CD4-positive, alpha-beta T cell (primary cell): ENCODE measurements at regions not wholly inside any gene's neighbourhood (a gene's known extent, or its start where the extent isn't known, plus 50 kb on each side); places are given as distances from the start of the nearest gene placed in this dataset.

Experiments
- ATAC-seq: fragments of 200-7000 bp; cut with Tn5 transposase; one replicate; pipeline ENCODE4 v1.10.0; 2022; ENCODE audit warnings: mild to moderate bottlenecking; ENCODE audit not compliant: poor library complexity
- CTCF ChIA-PET: fragments of 350-600 bp; sonication (Branson Sonifier 250); formaldehyde crosslinking; loops from one replicate; lab custom pipeline; 2021; ENCODE audit warnings: antibody characterized with exemption, inconsistent platforms; lab: Charles Lee
- POLR2A ChIA-PET: fragments of 350-600 bp; sonication (Branson Sonifier 250); formaldehyde crosslinking; loops from one replicate; lab custom pipeline; 2021; ENCODE audit warnings: antibody characterized with exemption, inconsistent platforms; lab: Charles Lee
- DNase-seq, 14 experiments: peaks; one replicate each; pipeline ENCODE4 v3.0.0-alpha.2; 2013 to 2020; ENCODE audit warnings: mixed read lengths in 2 of 14
- H3K27ac ChIP-seq, 2 donors: one replicate each; pipeline versions ENCODE4 v1.5.1 to v1.7.0; 2013; ENCODE audit warnings: low read length in 2 of 2, low read depth in 1 of 2, mild to moderate bottlenecking in 1 of 2
- H3K27me3 ChIP-seq, 2 experiments: 1 replicate in 1 of 2; 2 replicates in 1 of 2; pipeline versions ENCODE4 v1.6.1 to v1.7.0; 2013; ENCODE audit warnings: low read length in 2 of 2, control low read depth in 1 of 2, mild to moderate bottlenecking in 1 of 2, moderate library complexity in 1 of 2; ENCODE audit not compliant: insufficient read depth in 2 of 2, control insufficient read depth in 1 of 2
- H3K36me3 ChIP-seq: one replicate; pipeline ENCODE4 v1.6.1; 2013; ENCODE audit warnings: low read length, control low read depth; ENCODE audit not compliant: insufficient read depth
- H3K4me1 ChIP-seq: one replicate; pipeline ENCODE4 v1.6.1; 2013; ENCODE audit warnings: low read length, control low read depth; ENCODE audit not compliant: insufficient read depth
- H3K4me3 ChIP-seq: one replicate; pipeline ENCODE4 v1.5.1; 2013; ENCODE audit warnings: mild to moderate bottlenecking, low read length, moderate library complexity
- H3K9me3 ChIP-seq, 2 experiments: 1 replicate in 1 of 2; 2 replicates in 1 of 2; pipeline versions ENCODE4 v1.6.1 to v1.7.0; 2013; ENCODE audit warnings: low read length in 2 of 2, mild to moderate bottlenecking in 2 of 2, control low read depth in 1 of 2, moderate library complexity in 1 of 2; ENCODE audit not compliant: control insufficient read depth in 1 of 2, insufficient read depth in 1 of 2
- H3K27ac Mint-ChIP-seq: one replicate; pipeline ENCODE4 v1.8.0; 2020; ENCODE audit warnings: mixed read lengths
- H3K27me3 Mint-ChIP-seq: one replicate; pipeline ENCODE4 v1.8.0; 2021; ENCODE audit warnings: mixed read lengths
- H3K36me3 Mint-ChIP-seq: one replicate; pipeline ENCODE4 v1.8.0; 2021; ENCODE audit warnings: low read depth, mixed read lengths
- H3K4me1 Mint-ChIP-seq: one replicate; pipeline ENCODE4 v1.8.0; 2021; ENCODE audit warnings: low read depth, mixed read lengths
- H3K4me3 Mint-ChIP-seq: one replicate; pipeline ENCODE4 v1.8.0; 2020; ENCODE audit warnings: mild to moderate bottlenecking, mixed read lengths
- H3K9me3 Mint-ChIP-seq: one replicate; pipeline ENCODE4 v1.8.0; 2020; ENCODE audit warnings: mixed read lengths
- intact Hi-C, 2 experiments: fragments of 100-400 bp; cut with DNase I in 1 of 2; cut with micrococcal nuclease in 1 of 2; formaldehyde crosslinking; loops; one replicate each; pipeline versions ENCODE4 v1.15.1 to v1.9.0; 2023 to 2025; cut with DNase I, micrococcal nuclease
- TF ChIP-seq, protein P1 (sequence below): fragments of 200-600 bp; IDR thresholded peaks from one replicate; pipeline ENCODE4 v1.8.0; 2022; ENCODE audit warnings: antibody characterized with exemption, mild to moderate bottlenecking

DNA sequence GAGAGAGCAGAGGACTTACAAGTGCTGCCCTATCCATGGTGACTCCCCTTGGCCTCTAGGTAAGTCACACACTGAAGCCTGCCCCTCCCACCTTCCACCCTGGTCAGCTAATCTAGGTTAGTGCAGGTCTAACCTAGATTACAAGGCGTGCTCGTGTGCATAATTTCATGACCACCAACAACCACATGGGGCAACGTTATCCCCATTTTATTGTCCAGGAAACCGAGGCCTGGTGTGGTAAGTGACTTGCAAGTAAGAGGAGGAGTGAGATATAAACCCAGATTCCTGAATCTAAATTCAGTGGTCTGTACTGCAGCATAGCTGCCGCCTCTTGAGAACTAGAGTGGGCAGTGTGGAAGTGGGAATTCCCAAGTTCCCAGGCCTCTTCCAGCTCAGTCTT is 171.1 kb downstream of the DAD1 start:
- no peaks in the 10 kb centered on the region for H3K4me1 Mint-ChIP-seq
- H3K27ac ChIP-seq = no peak overlapping the region
- no peak overlapping the region for H3K27ac Mint-ChIP-seq

DNA sequence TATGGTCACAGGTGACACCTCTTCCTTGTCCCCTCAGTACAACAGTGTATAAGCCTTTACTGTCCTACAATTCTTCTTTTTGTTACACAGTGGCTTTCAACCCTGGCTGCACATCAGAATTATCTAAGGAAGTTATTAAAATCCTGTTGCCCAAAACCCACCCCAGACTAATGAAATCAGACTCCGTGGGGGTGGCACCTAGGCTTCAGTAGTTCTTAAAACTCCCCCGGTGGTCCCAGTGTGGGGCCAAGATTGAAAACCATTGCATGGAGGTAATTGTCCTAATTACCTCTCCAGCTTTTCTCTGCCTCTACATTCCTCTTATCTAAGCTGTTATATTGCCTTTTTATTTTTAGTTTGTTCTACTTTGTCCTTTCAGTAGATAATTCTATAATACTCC is 172.8 kb downstream of the DAD1 start:
- Histone ChIP-seq H3K9me3 (no peaks in the 10 kb centered on the region), H3K27ac (no peak overlapping the region), H3K4me3 (no peak overlapping the region), H3K36me3 (no peaks in the 10 kb centered on the region), H3K4me1 (no peaks in the 10 kb centered on the region), H3K27me3 (no peaks in the 10 kb centered on the region)
- intact Hi-C loops = no loop called here
- TF ChIP-seq, protein P1, sequence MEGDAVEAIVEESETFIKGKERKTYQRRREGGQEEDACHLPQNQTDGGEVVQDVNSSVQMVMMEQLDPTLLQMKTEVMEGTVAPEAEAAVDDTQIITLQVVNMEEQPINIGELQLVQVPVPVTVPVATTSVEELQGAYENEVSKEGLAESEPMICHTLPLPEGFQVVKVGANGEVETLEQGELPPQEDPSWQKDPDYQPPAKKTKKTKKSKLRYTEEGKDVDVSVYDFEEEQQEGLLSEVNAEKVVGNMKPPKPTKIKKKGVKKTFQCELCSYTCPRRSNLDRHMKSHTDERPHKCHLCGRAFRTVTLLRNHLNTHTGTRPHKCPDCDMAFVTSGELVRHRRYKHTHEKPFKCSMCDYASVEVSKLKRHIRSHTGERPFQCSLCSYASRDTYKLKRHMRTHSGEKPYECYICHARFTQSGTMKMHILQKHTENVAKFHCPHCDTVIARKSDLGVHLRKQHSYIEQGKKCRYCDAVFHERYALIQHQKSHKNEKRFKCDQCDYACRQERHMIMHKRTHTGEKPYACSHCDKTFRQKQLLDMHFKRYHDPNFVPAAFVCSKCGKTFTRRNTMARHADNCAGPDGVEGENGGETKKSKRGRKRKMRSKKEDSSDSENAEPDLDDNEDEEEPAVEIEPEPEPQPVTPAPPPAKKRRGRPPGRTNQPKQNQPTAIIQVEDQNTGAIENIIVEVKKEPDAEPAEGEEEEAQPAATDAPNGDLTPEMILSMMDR = no peak
- no peak for DNase-seq
- ATAC-seq = no peak
- ChIA-PET CTCF (no interaction called here), POLR2A (no interaction called here)
- Mint-ChIP-seq H3K9me3 (no peaks in the 10 kb centered on the region), H3K36me3 (no peaks in the 10 kb centered on the region), H3K27ac (no peak overlapping the region), H3K4me1 (no peaks in the 10 kb centered on the region), H3K27me3 (no peaks in the 10 kb centered on the region), H3K4me3 (no peak overlapping the region)

More for the DNA sequence above, 171.1 kb downstream of the DAD1 start:
- Mint-ChIP-seq H3K4me3 (no peak overlapping the region), H3K36me3 (no peaks in the 10 kb centered on the region), H3K27me3 (no peaks in the 10 kb centered on the region), H3K9me3 (no peaks in the 10 kb centered on the region)
- Histone ChIP-seq H3K4me3 (no peak overlapping the region), H3K27me3 (no peaks in the 10 kb centered on the region), H3K36me3 (no peaks in the 10 kb centered on the region), H3K9me3 (no peaks in the 10 kb centered on the region), H3K4me1 (no peaks in the 10 kb centered on the region)
- intact Hi-C loops = no loop called here
- ChIA-PET CTCF (no interaction called here), POLR2A (no interaction called here)
- DNase-seq (no peak), ATAC-seq (no peak)
- TF ChIP-seq, protein P1 = no peak

GRCh38 chr14:22415605-22415959 is 173.4 kb downstream of the DAD1 start:
- ChIA-PET POLR2A (no interaction called here), CTCF (no interaction called here)
- H3K4me3 ChIP-seq = no peak overlapping the region
- H3K27ac Mint-ChIP-seq = no peak overlapping the region
- H3K36me3 Mint-ChIP-seq = no peaks in the 10 kb centered on the region
- no peak overlapping the region for H3K27ac ChIP-seq
- ATAC-seq (no peak), DNase-seq (no peak)
- no peaks in the 10 kb centered on the region for H3K4me1 Mint-ChIP-seq
- no peaks in the 10 kb centered on the region for H3K9me3 Mint-ChIP-seq
- intact Hi-C loops = no loop called here
- H3K27me3 ChIP-seq = no peaks in the 10 kb centered on the region
- no peaks in the 10 kb centered on the region for H3K9me3 ChIP-seq
- H3K4me3 Mint-ChIP-seq = no peak overlapping the region
- no peaks in the 10 kb centered on the region for H3K36me3 ChIP-seq
- no peaks in the 10 kb centered on the region for H3K27me3 Mint-ChIP-seq
- H3K4me1 ChIP-seq = no peaks in the 10 kb centered on the region
- TF ChIP-seq, protein P1 = no peak
